Mesothelial cell of epicardium (in vitro differentiated cells): ENCODE measurements at regions not wholly inside any gene's neighbourhood (a gene's known extent, or its start where the extent isn't known, plus 50 kb on each side); places are given as distances from the start of the nearest gene placed in this dataset.

Experiments
- DNase-seq, 2 experiments: peaks; one replicate each; pipeline ENCODE4 v3.0.0; 2021; ENCODE audit warnings: low spot score in 2 of 2; ENCODE audit not compliant: unreplicated experiment in 2 of 2
- H3K27ac Mint-ChIP-seq: 2 replicates; pipeline ENCODE4 v1.8.0; 2021; ENCODE audit warnings: mixed read lengths
- H3K27me3 Mint-ChIP-seq: 2 replicates; pipeline ENCODE4 v1.8.0; 2021; ENCODE audit warnings: low read depth, mixed read lengths
- H3K36me3 Mint-ChIP-seq: 2 replicates; pipeline ENCODE4 v1.8.0; 2021; ENCODE audit warnings: mixed read lengths
- H3K4me1 Mint-ChIP-seq: 2 replicates; pipeline ENCODE4 v1.8.0; 2021; ENCODE audit warnings: mixed read lengths
- H3K4me3 Mint-ChIP-seq: 2 replicates; pipeline ENCODE4 v1.8.0; 2021; ENCODE audit warnings: mild to moderate bottlenecking, moderate library complexity, mixed read lengths
- H3K9me3 Mint-ChIP-seq: 2 replicates; pipeline ENCODE4 v1.8.0; 2021; ENCODE audit warnings: mixed read lengths
- CTCF ChIP-seq: fragments of 200-600 bp; sonication (generic); IDR thresholded peaks from one replicate; pipeline ENCODE4 v1.5.0; 2021; ENCODE audit warnings: antibody characterized with exemption; ENCODE audit not compliant: unreplicated experiment

GRCh38 chr2:88283886-88284592 is 113.9 kb downstream of the THNSL2 start:
- TF ChIP-seq CTCF, result no peak
- Mint-ChIP-seq H3K27ac (no peak overlapping the region), H3K4me1 (peaks cover 5% of the 10 kb centered on the region), H3K36me3 (no peaks in the 10 kb centered on the region), H3K27me3 (peaks cover 15% of the 10 kb centered on the region), H3K4me3 (no peak overlapping the region), H3K9me3 (no peaks in the 10 kb centered on the region)
- DNase-seq, result no peak

- Mint-ChIP-seq H3K4me3 (no peak overlapping the region), H3K4me1 (peaks cover 2% of the 10 kb centered on the region), H3K27me3 (peaks cover 14% of the 10 kb centered on the region), H3K9me3 (peaks cover 11% of the 10 kb centered on the region), H3K36me3 (no peaks in the 10 kb centered on the region), H3K27ac (no peak overlapping the region)
- TF ChIP-seq CTCF, result no peak
- DNase-seq, result no peak
These were observed 111.4 kb downstream of the THNSL2 start for GRCh38 chr2:88281302-88282217.

- H3K27ac Mint-ChIP-seq, result no peak overlapping the region
- H3K4me1 Mint-ChIP-seq, result no peaks in the 10 kb centered on the region
- TF ChIP-seq CTCF, result no peak
- peaks cover 27% of the 10 kb centered on the region for H3K27me3 Mint-ChIP-seq
- no peak for DNase-seq
- no peak overlapping the region for H3K4me3 Mint-ChIP-seq
- no peaks in the 10 kb centered on the region for H3K36me3 Mint-ChIP-seq
- peaks cover 11% of the 10 kb centered on the region for H3K9me3 Mint-ChIP-seq
These were observed 99.7 kb downstream of the THNSL2 start for GRCh38 chr2:88269836-88270235.

- Mint-ChIP-seq H3K4me1 (peaks cover 16% of the 10 kb centered on the region), H3K4me3 (no peak overlapping the region), H3K27ac (no peak overlapping the region), H3K27me3 (peaks cover 5% of the 10 kb centered on the region), H3K36me3 (no peaks in the 10 kb centered on the region), H3K9me3 (peaks cover 11% of the 10 kb centered on the region)
- no peak for DNase-seq
- TF ChIP-seq CTCF, result no peak
These were observed 95.5 kb downstream of the THNSL2 start for GRCh38 chr2:88265352-88266303.

- Mint-ChIP-seq H3K9me3 (peaks cover under 1% of the 10 kb centered on the region), H3K4me3 (no peak overlapping the region), H3K27ac (no peak overlapping the region), H3K27me3 (peaks cover 7% of the 10 kb centered on the region), H3K4me1 (peaks cover 16% of the 10 kb centered on the region), H3K36me3 (no peaks in the 10 kb centered on the region)
- TF ChIP-seq CTCF, result no peak
- no peak for DNase-seq
These were observed 93.7 kb downstream of the THNSL2 start for GRCh38 chr2:88263861-88264260.
